Gastroesophageal sphincter (tissue), 3 donors: ENCODE measurements at regions not wholly inside any gene's neighbourhood (a gene's known extent, or its start where the extent isn't known, plus 50 kb on each side); places are given as distances from the start of the nearest gene placed in this dataset.

Experiments
- POLR2A ChIP-seq, 2 donors: fragments of 450-650 bp; IDR thresholded peaks; one replicate each; pipeline ENCODE4 v1.6.1; 2017; ENCODE audit warnings: antibody characterized with exemption in 2 of 2, mild to moderate bottlenecking in 2 of 2, moderate library complexity in 1 of 2
- POLR2AphosphoS5 ChIP-seq: sonication (generic); formaldehyde crosslinking; IDR thresholded peaks from one replicate; pipeline ENCODE4 v1.6.1; 2017; ENCODE audit warnings: antibody characterized with exemption
- TF ChIP-seq, protein P1 (sequence below), 4 experiments: fragments of 200-600 bp in 2 of 4; fragments of 450-650 bp in 2 of 4; sonication (generic) in 1 of 4; IDR thresholded peaks; one replicate each; pipeline ENCODE4 v1.5.1; 2017 to 2019; ENCODE audit warnings: antibody characterized with exemption in 4 of 4, mild to moderate bottlenecking in 2 of 4, moderate library complexity in 2 of 4

DNA sequence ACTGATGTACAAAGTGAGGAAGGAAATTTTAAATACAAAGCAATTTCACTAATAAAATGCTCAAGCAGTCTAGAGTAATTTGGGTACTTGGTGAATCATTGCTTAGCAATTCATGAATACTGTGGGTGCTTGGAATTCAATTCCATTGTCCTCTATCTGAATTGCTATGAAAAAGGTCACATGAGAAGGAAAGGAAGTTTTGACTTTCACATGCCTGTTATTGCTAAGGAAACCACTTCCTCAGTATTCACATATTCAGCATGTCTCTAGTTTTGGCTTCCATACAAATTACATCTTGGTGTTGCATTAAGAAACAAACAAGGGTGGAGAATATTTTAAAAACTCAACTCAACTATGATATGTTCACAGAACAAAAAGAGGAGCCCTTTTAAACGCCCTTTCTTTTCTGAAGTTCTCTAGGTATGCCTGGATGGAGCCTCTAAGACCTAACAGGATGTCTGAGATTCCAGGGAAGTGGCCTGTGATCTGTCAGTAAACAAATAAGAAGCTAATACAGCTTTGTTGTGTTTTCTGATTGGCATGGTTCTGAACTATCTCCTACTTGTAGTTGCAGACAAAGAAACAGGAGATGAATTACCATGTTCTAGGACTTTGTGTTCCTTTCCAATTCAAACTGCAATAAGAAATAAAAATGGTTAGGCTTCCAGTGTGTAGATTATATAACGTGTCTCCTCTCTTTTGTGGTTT, 190.4 kb downstream of the OGFRL1 start:
- TF ChIP-seq, protein P1, sequence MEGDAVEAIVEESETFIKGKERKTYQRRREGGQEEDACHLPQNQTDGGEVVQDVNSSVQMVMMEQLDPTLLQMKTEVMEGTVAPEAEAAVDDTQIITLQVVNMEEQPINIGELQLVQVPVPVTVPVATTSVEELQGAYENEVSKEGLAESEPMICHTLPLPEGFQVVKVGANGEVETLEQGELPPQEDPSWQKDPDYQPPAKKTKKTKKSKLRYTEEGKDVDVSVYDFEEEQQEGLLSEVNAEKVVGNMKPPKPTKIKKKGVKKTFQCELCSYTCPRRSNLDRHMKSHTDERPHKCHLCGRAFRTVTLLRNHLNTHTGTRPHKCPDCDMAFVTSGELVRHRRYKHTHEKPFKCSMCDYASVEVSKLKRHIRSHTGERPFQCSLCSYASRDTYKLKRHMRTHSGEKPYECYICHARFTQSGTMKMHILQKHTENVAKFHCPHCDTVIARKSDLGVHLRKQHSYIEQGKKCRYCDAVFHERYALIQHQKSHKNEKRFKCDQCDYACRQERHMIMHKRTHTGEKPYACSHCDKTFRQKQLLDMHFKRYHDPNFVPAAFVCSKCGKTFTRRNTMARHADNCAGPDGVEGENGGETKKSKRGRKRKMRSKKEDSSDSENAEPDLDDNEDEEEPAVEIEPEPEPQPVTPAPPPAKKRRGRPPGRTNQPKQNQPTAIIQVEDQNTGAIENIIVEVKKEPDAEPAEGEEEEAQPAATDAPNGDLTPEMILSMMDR (IDR thresholded peaks at IDR 0.05) = no peak
- TF ChIP-seq POLR2A (IDR thresholded peaks at IDR 0.05) (no peak), POLR2AphosphoS5 (peak; percentile 28)
